ENCODE measurements at regions not wholly inside any gene's neighbourhood (a gene's known extent, or its start where the extent isn't known, plus 50 kb on each side); places are given as distances from the start of the nearest gene placed in this dataset.

DNA sequence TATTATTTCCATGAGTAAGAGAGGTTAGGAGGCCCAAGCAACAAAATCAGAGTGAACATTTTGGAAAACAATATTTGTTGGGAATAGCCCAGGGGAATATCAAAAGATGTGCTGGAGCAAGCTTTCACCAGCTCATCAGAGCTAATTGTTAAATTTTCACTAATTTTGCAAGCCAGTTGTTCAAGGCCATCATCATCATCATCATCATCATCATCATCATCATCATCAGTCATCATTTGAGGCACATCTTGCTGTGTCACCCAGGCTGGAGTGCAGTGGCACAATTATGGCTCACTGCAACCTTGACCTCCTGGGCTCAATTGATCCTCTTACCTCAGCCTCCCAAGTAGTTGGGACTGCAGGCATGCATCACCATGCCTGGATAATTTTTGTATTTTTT, 350.5 kb upstream of the MEF2C start:
- TF ChIP-seq EZH2 (IDR thresholded peaks at IDR 0.05; ENCODE audit: low read length, unreplicated experiment): no peak
- TF ChIP-seq CTCF (conservative IDR thresholded peaks at IDR 0.05; ENCODE audit: low read depth, low read length): no peak

Measured in PC-3 (cell line).